HG02870 (cell line): ENCODE measurements at regions not wholly inside any gene's neighbourhood (a gene's known extent, or its start where the extent isn't known, plus 50 kb on each side); places are given as distances from the start of the nearest gene placed in this dataset.
"Not testable (repeated sequence)": the region's sequence is repeated elsewhere in the genome, so short reads cannot be mapped to it uniquely, and the experiment has no call there.

Source experiments
- ATAC-seq: cut with Tn5 transposase; IDR thresholded peaks from one replicate; pipeline ENCODE4 v1.9.1; 2021; ENCODE audit warnings: mild to moderate bottlenecking, moderate library complexity; ENCODE audit not compliant: unreplicated experiment

DNA sequence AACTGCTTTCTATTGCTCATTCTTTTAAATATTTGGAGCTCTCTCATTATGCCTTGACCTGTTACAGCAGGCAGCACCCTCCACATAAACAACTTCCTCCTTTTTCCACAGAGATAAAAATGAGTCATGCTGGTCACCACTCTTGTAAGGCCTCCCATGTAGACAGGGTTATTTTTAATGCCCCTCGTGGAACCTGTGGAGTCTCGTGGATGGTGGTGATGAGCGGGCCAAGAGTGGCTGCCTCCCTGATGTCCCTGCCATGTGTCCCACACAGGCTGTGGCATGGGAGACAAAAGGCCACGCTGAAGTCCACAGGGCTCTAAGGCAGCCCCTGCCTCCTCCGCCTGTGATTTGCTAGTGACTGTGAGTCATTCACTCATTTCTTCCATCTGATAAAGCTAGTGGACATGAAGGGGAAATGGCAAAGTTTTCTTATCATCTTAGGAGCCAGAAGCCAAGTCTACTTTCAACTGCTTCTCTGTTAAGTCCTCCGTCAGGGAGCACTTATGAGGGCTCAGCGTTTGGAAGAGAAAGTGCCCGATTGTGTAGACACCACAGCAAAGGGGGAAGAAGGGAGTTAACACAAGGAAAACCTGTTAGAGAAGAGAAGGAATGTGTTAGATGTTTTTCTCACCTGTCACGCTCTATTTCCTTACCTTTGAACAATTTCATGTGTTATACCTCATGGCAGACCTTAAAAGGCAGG lies 121.6 kb upstream of the FAT1 start:
- ATAC-seq: no peak

DNA sequence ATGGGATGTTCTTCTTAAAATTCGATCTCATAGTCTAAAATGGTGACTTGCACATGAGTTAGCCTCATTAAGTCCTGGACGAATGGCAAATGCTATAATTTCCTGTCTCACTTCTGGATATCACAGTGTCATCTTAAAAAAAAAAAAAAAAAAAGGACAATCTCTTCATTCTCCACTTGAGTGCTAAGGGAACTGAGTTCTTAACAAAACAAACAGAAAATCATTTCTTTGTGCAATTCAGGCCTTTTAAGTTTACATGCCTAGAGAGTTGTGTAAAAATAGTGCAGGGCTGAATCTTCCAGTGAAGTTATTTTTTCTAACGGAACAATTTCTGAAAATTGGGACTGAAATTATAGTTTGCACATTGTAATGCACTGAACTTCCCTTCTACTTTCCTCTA lies 122.8 kb upstream of the FAT1 start:
- ATAC-seq: no peak

DNA sequence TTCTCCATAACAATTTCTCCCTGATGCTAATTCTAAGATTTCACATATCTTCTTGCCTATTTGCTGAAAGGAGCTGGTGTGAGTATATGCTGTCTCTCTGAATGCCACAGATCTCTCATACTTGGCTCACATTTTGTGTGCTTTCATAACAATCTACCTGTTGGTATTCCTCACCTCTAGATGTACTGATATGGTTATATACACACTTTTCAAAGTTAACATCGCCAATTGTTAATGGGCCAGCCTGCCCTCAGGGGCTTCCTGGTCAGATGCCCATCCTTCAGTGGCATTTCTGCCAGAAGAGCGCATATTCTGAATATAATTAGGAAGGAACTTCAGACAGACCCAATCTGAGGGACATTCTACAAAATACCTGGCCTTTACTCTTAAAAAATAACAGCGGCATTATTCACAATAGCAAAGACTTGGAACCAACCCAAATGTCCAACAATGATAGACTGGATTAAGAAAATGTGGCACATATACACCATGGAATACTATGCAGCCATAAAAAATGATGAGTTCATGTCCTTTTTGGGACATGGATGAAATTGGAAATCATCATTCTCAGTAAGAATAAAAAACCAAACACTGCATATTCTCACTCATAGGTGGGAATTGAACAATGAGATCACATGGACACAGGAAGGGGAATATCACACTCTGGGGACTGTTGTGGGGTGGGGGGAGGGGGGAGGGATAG lies 123.9 kb upstream of the FAT1 start:
- not testable (repeated sequence) for ATAC-seq

DNA sequence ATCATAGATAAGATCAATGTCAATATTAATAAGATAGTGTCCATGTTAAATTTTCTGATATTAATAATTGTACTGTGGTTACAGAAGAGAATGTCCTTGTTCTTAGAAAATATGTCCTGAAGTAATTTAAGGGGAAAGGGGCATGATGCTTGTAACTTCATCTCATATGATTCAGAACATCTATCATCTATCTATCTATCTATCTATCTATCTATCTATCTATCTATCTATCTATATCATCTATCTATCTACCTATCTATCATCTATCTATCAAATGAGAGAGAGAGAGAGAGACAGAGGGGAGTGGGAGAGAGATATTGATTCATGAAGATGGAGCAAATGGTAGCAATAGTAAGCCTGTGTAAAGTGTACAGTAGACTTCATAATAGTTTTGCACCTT lies 124.8 kb upstream of the FAT1 start:
- no peak for ATAC-seq

DNA sequence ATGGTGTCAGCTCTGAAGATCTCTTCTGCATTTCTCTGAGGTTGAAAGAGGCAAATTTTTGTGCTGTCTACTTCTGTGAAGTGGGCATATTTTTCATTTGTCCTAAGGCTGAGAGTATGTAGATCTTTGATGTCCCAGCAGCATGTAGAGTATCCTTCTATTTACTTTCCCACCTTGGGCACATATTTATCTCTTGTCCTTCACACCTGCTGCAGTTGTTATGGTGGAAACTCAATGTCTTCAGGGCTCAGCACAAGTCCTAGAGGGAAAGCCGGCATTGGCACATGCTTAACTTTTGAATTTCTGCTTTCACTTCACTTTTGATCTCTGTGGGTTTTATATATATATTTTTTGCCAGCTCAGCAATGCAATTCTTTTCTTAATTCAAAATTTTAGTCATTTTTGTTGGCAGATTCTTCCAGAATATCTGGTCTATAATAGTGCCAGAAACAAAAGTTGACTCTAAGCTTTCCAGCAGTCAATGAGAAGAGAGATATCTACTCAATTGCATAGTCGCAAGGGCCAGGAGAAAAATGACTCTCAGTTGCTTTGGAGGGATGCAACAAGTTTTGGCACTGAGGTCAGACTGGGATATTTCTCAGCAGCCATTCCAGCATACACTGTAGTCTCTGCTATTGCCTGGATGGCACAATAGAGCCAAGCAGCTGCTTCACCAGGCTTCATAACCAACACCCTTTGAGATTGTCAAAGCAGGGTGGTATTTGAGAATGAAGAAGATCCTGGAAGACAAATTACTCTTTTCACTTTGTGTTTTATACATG lies 127.8 kb upstream of the FAT1 start:
- ATAC-seq: no peak

DNA sequence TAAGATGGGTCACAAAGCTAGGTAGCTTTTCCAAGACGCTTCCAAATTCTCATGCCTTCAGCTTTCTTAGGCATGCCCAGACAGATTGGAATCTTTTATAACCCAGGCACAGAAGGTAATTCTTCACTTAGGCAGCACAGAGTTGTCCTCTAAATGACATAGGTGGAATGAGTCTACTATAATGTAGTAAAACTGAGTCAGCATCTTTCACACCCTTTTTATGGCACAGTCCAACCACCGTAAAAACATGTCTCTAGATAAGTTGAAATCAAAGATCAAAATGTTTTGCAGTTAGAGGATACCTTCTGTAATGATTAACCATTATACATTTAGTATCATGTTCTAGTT lies 128.4 kb upstream of the FAT1 start:
- no peak for ATAC-seq

DNA sequence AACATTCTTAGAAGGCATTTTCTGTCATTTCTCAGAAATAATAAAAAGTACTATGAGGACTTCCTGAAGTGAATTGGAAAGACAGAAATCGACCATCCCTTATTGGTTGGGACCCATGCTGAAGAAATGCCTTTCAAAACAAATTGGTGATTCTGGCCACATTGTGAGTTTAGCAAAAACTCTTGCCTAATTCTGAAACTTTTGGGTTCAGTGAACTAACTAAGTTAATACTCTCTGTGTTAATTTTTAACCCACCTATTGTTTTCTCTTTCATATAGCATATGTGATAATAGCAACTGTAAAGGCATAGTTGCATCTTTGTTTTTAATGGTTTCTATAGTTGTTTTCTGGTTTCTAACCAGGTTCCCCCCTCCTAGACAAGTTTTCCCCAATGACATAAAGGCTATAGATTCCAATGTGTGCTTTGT lies 129.3 kb upstream of the FAT1 start:
- ATAC-seq: no peak

DNA sequence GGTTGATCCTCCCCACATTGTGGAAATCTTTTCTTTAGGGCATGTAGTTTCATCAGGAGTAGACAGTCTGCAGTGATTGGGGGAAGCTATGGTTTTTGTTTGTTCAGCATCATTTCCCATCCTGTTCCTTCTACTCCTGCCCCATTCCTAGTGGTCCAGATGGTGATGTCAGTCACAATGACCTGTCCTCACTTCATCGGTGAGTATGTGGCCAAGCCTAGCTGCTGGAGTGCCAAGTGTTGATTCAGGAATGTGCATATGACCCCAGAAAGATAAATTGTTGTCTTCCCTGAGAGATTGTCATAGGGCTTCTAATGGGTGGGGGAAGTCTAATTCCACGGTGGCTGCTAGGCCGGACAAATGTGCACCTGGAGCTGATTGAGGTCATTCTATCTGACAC lies 130.6 kb upstream of the FAT1 start:
- ATAC-seq: no peak

DNA sequence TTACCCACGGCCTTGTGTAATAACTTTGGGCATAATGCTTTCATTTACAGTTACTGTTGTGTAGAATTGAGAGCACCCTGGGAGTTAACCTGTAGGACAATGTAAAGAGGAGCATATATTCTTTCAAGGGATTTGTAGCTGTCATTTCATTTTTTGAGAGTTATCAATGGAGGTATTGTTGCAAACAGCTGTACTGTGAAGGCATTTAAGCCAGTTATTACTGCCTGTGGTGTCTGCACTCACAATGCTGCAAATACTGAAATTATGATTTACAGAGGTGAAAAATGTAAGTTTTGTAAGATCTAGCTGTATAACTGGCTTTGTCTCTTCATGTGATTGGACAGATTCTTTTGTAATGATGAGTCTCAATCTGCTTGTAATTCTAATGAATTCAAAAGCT lies 131.5 kb upstream of the FAT1 start:
- ATAC-seq: no peak

DNA sequence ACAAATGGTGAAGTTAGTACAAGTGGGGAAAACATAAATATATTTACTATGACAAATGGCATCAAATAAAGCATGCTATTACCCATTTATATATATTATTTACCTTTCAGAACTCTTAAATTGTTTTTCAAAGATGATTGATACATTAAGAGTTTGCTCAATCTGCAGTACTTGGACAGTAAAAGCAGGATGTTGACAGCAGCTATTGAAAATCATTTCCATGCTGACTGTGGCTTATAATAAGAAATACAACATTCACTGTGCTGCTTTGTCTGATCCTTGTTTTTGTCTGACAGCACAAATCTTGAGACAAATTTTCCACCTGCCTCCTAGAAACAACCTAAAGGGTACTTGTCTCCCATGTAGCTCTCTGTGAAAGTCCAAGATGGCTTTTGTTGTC lies 134.1 kb upstream of the FAT1 start:
- no peak for ATAC-seq

DNA sequence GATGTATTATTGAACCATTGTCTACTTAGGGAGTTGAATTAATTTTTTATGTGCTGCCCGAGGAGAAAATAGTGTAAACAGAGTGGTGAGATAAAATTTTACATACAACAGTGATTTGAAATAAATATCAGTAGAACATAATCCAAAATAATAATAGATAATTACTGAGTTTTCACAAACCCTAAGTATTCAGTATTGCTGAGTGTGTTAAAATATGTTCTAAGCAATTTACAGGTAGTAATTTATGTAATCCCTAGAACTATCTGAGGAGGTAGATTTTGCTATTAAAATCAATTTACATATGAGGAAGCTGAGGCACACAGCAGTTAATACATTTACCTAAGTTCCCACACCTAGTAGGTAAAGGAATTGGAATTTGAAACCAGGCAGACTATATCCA lies 134.7 kb upstream of the FAT1 start:
- no peak for ATAC-seq

DNA sequence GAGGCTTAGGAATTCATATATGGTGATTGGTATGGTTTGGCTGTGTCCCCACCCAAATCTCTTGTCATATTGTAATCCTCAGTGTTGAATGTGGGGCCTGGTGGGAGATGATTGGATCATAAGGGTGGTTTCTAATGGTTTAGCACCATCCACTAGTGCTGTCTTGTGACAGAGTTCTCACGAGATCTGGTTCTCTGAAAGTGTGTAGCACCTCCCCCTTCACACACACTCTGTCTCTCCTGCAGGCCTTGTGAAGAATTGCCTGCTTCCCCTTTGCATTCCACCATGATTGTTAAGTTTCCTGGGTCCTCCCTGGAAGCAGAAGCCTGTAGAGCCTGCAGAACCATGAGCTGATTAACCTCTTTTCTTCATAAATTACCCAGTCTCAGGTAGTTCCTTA lies 135.8 kb upstream of the FAT1 start:
- no peak for ATAC-seq

DNA sequence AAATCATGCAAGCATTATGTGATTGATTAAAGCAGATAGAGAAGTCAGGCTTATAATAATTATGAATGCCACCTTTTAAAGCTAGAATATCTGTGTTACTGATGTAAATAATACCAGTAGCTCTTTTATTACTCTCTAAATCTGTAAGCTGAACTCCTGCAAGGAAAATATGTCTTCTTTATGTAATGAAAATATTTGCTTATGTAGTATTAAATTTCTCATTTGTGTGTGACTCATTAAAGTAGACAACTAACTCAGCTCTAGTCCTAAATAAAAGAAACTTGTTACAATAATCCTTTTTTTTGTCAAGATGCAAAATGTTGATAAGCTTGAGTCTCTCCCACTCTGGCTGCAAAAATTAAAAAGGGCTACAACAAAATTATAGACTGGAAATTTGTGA lies 137.7 kb upstream of the FAT1 start:
- ATAC-seq: no peak

DNA sequence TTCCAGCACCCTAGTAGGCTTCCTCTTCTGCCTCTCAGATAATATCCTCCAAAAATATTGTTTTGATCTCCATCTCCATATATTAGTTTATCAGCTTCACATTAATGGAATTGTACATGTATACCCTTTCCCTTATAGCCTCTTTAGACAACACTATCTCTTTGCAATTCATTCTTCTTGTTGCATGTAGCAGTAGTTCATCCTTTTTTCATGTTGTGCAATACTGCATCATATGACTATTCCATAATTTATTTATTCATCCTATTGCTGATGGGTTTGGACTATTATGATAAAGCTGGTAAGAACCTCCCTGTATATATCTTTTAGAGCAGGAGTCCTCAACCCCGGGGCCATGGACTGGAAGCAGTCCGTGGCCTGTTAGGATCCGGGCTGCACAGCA lies 148.2 kb upstream of the FAT1 start:
- ATAC-seq: no peak

DNA sequence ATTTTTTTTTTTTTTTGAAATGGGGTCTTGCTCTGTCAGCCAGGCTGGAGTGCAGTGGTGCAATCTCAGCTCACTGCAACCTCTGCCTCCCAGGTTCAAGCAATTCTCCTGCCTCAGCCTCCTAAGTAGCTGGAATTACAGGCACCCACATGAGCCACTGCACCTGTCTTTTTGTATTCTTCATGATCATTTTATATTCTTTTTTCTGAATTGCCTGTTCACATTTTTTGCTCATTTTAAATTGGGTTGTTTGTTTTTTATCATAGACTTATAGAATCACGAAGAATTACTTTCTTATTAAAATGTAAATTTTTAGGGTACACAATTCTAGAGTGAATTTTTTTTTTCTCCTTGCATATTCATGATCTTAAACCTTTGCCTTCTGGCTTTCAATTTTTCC lies 149.4 kb upstream of the FAT1 start:
- ATAC-seq: not testable (repeated sequence)

DNA sequence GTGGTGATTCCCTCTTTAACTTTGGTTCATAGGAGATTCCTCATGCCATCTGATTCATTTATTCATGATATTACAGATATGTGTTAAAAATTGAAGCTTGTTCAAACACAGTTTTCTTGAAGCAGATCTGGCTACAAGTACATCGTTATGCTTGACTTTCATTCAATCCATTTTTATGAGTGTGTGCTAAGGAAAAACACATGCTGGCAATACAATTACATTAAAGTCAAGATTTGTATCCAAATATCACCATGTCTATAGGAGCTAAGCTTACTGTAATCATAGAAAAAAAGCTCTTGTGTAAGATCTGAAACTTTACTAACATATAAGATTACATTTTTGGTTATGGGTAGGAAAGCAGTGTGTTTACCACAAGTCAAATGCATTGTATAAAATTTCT lies 151.8 kb upstream of the FAT1 start:
- no peak for ATAC-seq

DNA sequence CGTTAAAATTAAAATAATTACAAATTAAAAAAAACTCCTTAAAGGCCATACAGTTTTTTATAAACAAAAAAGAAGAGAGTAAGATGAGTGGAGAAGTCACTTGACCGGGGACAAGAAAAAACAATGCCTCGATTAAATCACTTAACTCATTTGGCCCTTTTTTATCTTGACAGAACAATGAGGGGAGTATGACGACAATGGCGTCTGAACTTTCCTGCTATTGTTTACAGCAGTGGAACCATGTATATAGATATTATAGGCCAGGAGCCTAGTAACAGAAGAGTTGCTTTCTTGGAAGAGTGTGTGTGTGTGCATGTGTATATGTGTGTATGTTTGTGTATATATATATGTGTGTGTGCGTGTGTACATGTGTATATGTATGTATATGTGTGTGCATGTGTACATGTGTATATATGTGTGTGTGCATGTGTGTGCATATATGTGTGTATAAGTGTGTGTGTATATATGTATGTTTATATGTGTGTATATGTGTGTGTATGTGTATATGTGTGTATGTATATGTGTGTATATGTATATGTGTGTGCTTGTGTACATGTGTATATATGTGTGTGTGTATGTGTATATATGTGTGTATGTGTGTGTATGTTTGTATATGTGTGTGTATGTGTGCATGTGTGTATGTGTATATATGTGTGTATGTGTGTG lies 153.4 kb upstream of the FAT1 start:
- ATAC-seq: no peak

DNA sequence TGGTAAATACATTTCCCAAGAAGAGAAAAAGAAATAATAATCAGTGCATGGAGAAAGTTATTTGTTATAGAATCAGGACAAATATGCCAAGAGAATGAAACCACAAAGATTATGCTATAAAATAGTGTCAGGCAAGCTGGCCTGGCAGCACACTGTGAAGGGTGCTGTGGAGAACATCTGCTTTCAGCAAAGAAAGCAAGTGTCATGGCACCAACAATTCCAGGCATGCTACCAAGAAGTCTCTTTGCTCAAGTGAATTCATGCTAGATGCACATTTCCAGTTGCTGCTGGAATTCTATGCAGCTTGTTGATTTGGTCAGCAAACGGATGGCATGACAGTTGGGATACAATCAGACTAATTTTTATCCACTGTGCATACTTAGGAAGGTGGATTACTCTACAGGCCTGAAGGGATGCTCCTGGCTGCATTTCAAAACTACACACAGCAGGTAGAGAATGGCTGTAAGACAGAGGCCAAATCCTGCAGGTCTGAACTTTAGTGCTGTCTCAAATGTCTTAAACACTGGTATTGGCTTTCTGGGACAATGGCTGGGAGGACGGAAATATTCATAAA lies 154.6 kb upstream of the FAT1 start:
- ATAC-seq: no peak

DNA sequence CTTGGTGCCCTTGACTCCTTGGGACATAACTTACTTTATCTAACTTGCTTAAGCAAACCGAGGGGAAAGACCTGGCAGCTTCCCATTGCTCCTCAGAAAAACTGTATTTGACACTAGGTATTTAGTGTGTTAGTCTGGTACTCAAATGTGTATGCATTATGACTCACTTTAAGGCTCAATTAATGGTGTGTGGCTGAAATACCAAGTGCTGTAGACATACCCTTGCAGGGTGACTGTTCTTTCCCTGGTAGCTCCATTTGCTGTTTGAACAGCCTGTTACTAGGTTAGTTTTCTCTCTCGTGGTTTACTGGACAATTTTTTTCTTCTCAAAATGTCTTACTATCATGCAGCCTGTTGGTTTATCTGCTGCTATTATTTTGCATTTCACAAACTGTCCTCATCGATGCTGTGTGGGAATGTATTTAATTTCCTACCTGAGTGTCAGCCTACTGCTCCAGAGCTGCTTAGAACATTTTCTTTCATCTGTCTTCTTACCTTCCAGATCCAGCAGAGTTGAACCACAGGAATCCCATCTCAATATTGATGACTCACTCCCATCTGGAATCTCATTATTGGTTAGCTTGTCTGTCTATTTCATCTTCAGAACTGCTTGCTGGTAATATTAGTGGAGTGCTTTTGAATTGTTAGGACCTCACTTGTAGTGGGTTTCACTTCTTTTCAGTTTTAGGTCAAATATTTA lies 158.0 kb upstream of the FAT1 start:
- no peak for ATAC-seq

DNA sequence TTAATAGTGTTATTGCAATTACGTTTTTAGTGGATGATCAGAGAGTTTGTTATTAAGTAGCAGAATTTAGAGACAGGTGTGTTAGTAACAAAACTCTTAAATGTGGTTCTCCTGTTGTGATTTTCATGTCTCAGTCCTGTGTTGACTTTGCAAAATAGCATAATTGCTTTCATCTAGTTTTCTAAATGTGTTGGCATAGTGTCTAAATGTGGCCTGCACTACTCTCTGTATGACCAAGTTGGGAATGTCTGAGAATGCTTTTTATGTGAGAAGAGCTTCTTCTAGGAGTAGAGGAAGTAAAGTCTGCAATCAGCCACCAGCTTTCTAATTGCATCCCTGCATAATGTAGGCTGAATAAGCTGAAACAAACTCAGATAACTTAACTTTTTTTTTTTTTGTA lies 158.6 kb upstream of the FAT1 start:
- ATAC-seq: no peak

DNA sequence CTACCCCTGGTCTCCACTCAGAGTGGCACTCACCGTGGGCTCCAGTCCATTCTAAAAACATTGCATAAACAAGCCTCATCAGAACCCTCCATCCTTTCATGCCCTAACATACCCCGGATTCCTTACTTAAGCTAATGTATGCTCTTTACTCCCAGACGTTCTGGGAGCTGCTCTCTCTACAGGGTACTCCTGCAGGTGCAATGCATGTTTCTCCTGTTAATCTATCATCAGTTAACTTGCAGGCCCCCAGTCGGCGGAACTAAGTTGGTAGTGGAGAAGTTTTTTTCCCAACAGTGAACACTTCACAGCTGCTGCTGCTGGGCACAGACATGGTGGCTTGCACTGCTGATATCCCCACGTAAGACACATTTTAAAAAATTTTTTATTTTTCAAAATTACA lies 161.6 kb upstream of the FAT1 start:
- no peak for ATAC-seq
